HepG2 (cell line): ENCODE measurements at regions not wholly inside any gene's neighbourhood (a gene's known extent, or its start where the extent isn't known, plus 50 kb on each side); places are given as distances from the start of the nearest gene placed in this dataset.

ENCODE experiments used
- EP300 ChIP-seq, 3 experiments: sonication (generic) in 1 of 3; formaldehyde crosslinking in 1 of 3; IDR thresholded peaks; 2 replicates each; pipeline versions ENCODE4 v1.5.1 to v1.6.1; 2011 to 2020; ENCODE audit warnings: low read depth in 2 of 3, low read length in 2 of 3, borderline replicate concordance in 1 of 3, improper control_type of control experiment in 1 of 3, mild to moderate bottlenecking in 1 of 3, missing genetic modification reagents in 1 of 3, moderate library complexity in 1 of 3
- HMG20B ChIP-seq: conservative IDR thresholded peaks from 2 replicates; pipeline ENCODE4 v1.6.1; 2016; ENCODE audit warnings: missing genetic modification reagents, missing compliant biosample characterization
- RNF2 ChIP-seq: fragments of 450-650 bp; conservative IDR thresholded peaks from 2 replicates; pipeline ENCODE4 v1.6.1; 2016; ENCODE audit warnings: low read depth
- RXRA ChIP-seq: sonication (generic); formaldehyde crosslinking; IDR thresholded peaks from 2 replicates; pipeline ENCODE4 v1.5.1; 2020; ENCODE audit warnings: missing genetic modification reagents
- SALL1 ChIP-seq: sonication (generic); formaldehyde crosslinking; IDR thresholded peaks from 2 replicates; pipeline ENCODE4 v1.8.0; 2022; ENCODE audit warnings: mild to moderate bottlenecking, missing genetic modification reagents
- SAP130 ChIP-seq: IDR thresholded peaks from 2 replicates; pipeline ENCODE4 v1.6.1; 2016; ENCODE audit warnings: low read depth
- SP140L ChIP-seq: sonication (generic); formaldehyde crosslinking; IDR thresholded peaks from 2 replicates; pipeline ENCODE4 v1.4.0; 2020; ENCODE audit warnings: missing genetic modification reagents, borderline replicate concordance
- ZNF761 ChIP-seq: sonication (generic); formaldehyde crosslinking; conservative IDR thresholded peaks from 2 replicates; pipeline ENCODE4 v1.4.0; 2020; ENCODE audit warnings: mild to moderate bottlenecking, missing genetic modification reagents
- TF ChIP-seq, protein P1 (sequence below): sonication (generic); formaldehyde crosslinking; IDR thresholded peaks from 2 replicates; pipeline ENCODE4 v1.8.0; 2022; ENCODE audit warnings: missing genetic modification reagents, mild to moderate bottlenecking, inconsistent platforms, borderline replicate concordance
- TF ChIP-seq, protein P2 (sequence below): sonication (generic); formaldehyde crosslinking; IDR thresholded peaks from 2 replicates; pipeline ENCODE4 v1.8.0; 2022; ENCODE audit warnings: mild to moderate bottlenecking, missing genetic modification reagents, moderate library complexity
- TF ChIP-seq, protein P3 (sequence below): sonication (generic); formaldehyde crosslinking; conservative IDR thresholded peaks from 2 replicates; pipeline ENCODE4 v1.8.0; 2022; ENCODE audit warnings: missing genetic modification reagents
- TF ChIP-seq, protein P4 (sequence below): sonication (generic); formaldehyde crosslinking; conservative IDR thresholded peaks from 2 replicates; pipeline ENCODE4 v1.4.0; 2020; ENCODE audit warnings: missing genetic modification reagents
- TF ChIP-seq, protein P5 (sequence below): sonication (generic); formaldehyde crosslinking; IDR thresholded peaks from 2 replicates; pipeline ENCODE4 v1.8.1; 2023; ENCODE audit warnings: missing genetic modification reagents, mild to moderate bottlenecking, borderline replicate concordance
- TF ChIP-seq, protein P6 (sequence below): IDR thresholded peaks from 2 replicates; pipeline ENCODE4 v1.4.0; 2020; ENCODE audit warnings: mild to moderate bottlenecking, missing genetic modification reagents
- TF ChIP-seq, protein P7 (sequence below): sonication (generic); formaldehyde crosslinking; IDR thresholded peaks from 2 replicates; pipeline ENCODE4 v1.8.0; 2022; ENCODE audit warnings: missing genetic modification reagents, mild to moderate bottlenecking, moderate library complexity, borderline replicate concordance

DNA sequence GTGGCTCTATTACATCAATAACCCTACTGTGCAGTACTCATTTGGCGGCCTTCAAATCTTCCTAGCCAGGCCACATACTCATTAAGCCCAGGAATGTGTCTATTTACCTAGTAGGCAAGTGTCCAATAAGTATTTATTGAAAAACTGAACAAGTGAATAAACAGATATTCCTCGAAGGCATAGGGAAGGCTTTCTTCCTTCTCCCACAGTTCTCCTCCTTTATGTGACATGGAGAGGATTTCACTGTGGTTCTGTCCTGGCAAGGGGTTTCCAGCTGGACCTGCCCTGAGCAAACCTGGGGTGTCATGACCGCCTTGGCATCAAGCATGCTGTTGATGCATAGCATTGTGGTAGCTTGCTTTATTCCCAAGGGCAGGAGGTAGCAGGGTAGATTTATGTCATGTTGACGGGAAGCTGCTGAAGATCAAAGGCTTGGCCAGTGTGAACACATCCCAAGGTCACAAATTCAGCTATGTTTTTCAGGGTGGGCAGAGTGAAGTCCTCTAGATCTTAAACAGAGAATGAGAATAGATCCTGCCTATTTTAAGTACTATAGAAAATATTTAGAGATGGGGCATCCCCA is 195.1 kb downstream of the INHBA start (continued):
- TF ChIP-seq, protein P1, sequence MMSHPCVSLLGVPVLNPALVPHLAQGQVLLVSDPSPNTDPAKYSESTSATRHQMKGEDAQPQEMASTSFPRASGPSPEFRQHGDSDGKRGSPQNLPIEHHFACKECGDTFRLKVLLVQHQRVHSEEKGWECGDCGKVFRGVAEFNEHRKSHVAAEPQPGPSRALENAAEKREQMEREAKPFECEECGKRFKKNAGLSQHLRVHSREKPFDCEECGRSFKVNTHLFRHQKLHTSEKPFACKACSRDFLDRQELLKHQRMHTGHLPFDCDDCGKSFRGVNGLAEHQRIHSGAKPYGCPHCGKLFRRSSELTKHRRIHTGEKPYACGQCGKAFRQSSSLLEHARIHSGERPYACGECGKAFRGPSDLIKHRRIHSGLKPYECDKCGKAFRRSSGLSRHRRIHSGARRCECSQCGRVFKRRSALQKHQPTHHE (CRISPR knock-in tag) = no peak
- TF ChIP-seq, protein P2, sequence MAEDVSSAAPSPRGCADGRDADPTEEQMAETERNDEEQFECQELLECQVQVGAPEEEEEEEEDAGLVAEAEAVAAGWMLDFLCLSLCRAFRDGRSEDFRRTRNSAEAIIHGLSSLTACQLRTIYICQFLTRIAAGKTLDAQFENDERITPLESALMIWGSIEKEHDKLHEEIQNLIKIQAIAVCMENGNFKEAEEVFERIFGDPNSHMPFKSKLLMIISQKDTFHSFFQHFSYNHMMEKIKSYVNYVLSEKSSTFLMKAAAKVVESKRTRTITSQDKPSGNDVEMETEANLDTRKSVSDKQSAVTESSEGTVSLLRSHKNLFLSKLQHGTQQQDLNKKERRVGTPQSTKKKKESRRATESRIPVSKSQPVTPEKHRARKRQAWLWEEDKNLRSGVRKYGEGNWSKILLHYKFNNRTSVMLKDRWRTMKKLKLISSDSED (CRISPR knock-in tag) = no peak
- TF ChIP-seq SAP130 (CRISPR knock-in tag) = 0 out of 2 replicates have a peak, but pooled peaks have one; percentile 12
- TF ChIP-seq EP300 (IDR thresholded peaks at IDR 0.05; ENCODE audit: low read depth in 2 of 2, low read length in 2 of 2) = peak in 1 of 2 experiments; percentile 7; a peak in 1 of 4 replicates
- TF ChIP-seq EP300 (CRISPR knock-in tag; IDR thresholded peaks at IDR 0.05; ENCODE audit: borderline replicate concordance) = no peak
- TF ChIP-seq, protein P3, sequence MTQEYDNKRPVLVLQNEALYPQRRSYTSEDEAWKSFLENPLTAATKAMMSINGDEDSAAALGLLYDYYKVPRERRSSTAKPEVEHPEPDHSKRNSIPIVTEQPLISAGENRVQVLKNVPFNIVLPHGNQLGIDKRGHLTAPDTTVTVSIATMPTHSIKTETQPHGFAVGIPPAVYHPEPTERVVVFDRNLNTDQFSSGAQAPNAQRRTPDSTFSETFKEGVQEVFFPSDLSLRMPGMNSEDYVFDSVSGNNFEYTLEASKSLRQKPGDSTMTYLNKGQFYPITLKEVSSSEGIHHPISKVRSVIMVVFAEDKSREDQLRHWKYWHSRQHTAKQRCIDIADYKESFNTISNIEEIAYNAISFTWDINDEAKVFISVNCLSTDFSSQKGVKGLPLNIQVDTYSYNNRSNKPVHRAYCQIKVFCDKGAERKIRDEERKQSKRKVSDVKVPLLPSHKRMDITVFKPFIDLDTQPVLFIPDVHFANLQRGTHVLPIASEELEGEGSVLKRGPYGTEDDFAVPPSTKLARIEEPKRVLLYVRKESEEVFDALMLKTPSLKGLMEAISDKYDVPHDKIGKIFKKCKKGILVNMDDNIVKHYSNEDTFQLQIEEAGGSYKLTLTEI (CRISPR knock-in tag) = no peak
- TF ChIP-seq SP140L = no peak
- TF ChIP-seq SALL1 (CRISPR knock-in tag) = peak; percentile 72
- TF ChIP-seq RNF2 = no peak
- TF ChIP-seq HMG20B (CRISPR knock-in tag) = no peak
- TF ChIP-seq ZNF761 (CRISPR knock-in tag) = no peak
- TF ChIP-seq, protein P4, sequence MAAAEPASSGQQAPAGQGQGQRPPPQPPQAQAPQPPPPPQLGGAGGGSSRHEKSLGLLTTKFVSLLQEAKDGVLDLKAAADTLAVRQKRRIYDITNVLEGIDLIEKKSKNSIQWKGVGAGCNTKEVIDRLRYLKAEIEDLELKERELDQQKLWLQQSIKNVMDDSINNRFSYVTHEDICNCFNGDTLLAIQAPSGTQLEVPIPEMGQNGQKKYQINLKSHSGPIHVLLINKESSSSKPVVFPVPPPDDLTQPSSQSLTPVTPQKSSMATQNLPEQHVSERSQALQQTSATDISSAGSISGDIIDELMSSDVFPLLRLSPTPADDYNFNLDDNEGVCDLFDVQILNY (CRISPR knock-in tag) = no peak
- TF ChIP-seq, protein P5, sequence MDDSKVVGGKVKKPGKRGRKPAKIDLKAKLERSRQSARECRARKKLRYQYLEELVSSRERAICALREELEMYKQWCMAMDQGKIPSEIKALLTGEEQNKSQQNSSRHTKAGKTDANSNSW = no peak
- no peak for TF ChIP-seq RXRA (CRISPR knock-in tag)
- TF ChIP-seq, protein P6, sequence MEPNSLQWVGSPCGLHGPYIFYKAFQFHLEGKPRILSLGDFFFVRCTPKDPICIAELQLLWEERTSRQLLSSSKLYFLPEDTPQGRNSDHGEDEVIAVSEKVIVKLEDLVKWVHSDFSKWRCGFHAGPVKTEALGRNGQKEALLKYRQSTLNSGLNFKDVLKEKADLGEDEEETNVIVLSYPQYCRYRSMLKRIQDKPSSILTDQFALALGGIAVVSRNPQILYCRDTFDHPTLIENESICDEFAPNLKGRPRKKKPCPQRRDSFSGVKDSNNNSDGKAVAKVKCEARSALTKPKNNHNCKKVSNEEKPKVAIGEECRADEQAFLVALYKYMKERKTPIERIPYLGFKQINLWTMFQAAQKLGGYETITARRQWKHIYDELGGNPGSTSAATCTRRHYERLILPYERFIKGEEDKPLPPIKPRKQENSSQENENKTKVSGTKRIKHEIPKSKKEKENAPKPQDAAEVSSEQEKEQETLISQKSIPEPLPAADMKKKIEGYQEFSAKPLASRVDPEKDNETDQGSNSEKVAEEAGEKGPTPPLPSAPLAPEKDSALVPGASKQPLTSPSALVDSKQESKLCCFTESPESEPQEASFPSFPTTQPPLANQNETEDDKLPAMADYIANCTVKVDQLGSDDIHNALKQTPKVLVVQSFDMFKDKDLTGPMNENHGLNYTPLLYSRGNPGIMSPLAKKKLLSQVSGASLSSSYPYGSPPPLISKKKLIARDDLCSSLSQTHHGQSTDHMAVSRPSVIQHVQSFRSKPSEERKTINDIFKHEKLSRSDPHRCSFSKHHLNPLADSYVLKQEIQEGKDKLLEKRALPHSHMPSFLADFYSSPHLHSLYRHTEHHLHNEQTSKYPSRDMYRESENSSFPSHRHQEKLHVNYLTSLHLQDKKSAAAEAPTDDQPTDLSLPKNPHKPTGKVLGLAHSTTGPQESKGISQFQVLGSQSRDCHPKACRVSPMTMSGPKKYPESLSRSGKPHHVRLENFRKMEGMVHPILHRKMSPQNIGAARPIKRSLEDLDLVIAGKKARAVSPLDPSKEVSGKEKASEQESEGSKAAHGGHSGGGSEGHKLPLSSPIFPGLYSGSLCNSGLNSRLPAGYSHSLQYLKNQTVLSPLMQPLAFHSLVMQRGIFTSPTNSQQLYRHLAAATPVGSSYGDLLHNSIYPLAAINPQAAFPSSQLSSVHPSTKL (CRISPR knock-in tag) = peak; percentile 56
- TF ChIP-seq, protein P7, sequence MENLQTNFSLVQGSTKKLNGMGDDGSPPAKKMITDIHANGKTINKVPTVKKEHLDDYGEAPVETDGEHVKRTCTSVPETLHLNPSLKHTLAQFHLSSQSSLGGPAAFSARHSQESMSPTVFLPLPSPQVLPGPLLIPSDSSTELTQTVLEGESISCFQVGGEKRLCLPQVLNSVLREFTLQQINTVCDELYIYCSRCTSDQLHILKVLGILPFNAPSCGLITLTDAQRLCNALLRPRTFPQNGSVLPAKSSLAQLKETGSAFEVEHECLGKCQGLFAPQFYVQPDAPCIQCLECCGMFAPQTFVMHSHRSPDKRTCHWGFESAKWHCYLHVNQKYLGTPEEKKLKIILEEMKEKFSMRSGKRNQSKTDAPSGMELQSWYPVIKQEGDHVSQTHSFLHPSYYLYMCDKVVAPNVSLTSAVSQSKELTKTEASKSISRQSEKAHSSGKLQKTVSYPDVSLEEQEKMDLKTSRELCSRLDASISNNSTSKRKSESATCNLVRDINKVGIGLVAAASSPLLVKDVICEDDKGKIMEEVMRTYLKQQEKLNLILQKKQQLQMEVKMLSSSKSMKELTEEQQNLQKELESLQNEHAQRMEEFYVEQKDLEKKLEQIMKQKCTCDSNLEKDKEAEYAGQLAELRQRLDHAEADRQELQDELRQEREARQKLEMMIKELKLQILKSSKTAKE (CRISPR knock-in tag) = no peak
